ENCODE measurements at regions not wholly inside any gene's neighbourhood (a gene's known extent, or its start where the extent isn't known, plus 50 kb on each side); places are given as distances from the start of the nearest gene placed in this dataset.

- DNase-seq (ENCODE audit: insufficient read length, low spot score) = no peak
- TF ChIP-seq CTCF (IDR thresholded peaks at IDR 0.05; ENCODE audit: insufficient read depth, missing control alignments) = no peak
- FAIRE-seq = no peak
Observed at GRCh38 chr12:41956353-41956752, 188.3 kb downstream of the GXYLT1 start.

GRCh38 chr12:41950455-41950854, 194.2 kb downstream of the GXYLT1 start:
- FAIRE-seq (no peak), DNase-seq (ENCODE audit: insufficient read length, low spot score) (no peak)
- TF ChIP-seq CTCF (IDR thresholded peaks at IDR 0.05; ENCODE audit: insufficient read depth, missing control alignments) = no peak

GRCh38 chr12:41946106-41946505, 198.6 kb downstream of the GXYLT1 start:
- no peak for FAIRE-seq
- no peak for DNase-seq (ENCODE audit: insufficient read length, low spot score)
- no peak for TF ChIP-seq CTCF (IDR thresholded peaks at IDR 0.05; ENCODE audit: insufficient read depth, missing control alignments)

GRCh38 chr12:41944216-41944615, 200.5 kb downstream of the GXYLT1 start:
- no peak for TF ChIP-seq CTCF (IDR thresholded peaks at IDR 0.05; ENCODE audit: insufficient read depth, missing control alignments)
- FAIRE-seq = no peak
- no peak for DNase-seq (ENCODE audit: insufficient read length, low spot score)

- no peak for DNase-seq (ENCODE audit: insufficient read length, low spot score)
- no peak for TF ChIP-seq CTCF (IDR thresholded peaks at IDR 0.05; ENCODE audit: insufficient read depth, missing control alignments)
- no peak for FAIRE-seq
Observed at GRCh38 chr12:41943671-41944070, 201.0 kb downstream of the GXYLT1 start.

- DNase-seq (ENCODE audit: insufficient read length, low spot score) (no peak), FAIRE-seq (no peak)
- TF ChIP-seq CTCF (IDR thresholded peaks at IDR 0.05; ENCODE audit: insufficient read depth, missing control alignments) = no peak
Observed at GRCh38 chr12:41942354-41942753, 202.3 kb downstream of the GXYLT1 start.

GRCh38 chr12:41941079-41941478, 203.6 kb downstream of the GXYLT1 start:
- FAIRE-seq = no peak
- no peak for DNase-seq (ENCODE audit: insufficient read length, low spot score)
- no peak for TF ChIP-seq CTCF (IDR thresholded peaks at IDR 0.05; ENCODE audit: insufficient read depth, missing control alignments)
